ENCODE measurements at regions not wholly inside any gene's neighbourhood (a gene's known extent, or its start where the extent isn't known, plus 50 kb on each side); places are given as distances from the start of the nearest gene placed in this dataset.

- no peak overlapping the region for H3K4me3 ChIP-seq (ENCODE audit: low read depth, low read length)
These were observed 59.4 kb upstream of the DUSP10 start for GRCh38 chr1:221801251-221801661.

- no peak overlapping the region for H3K4me3 ChIP-seq (ENCODE audit: low read depth, low read length)
These were observed 58.9 kb upstream of the DUSP10 start for GRCh38 chr1:221800831-221801230.

GRCh38 chr1:221797506-221797905 lies 55.6 kb upstream of the DUSP10 start:
- no peak overlapping the region for H3K4me3 ChIP-seq (ENCODE audit: low read depth, low read length)

GRCh38 chr1:221796700-221797099 lies 54.8 kb upstream of the DUSP10 start:
- no peak overlapping the region for H3K4me3 ChIP-seq (ENCODE audit: low read depth, low read length)

- H3K4me3 ChIP-seq (ENCODE audit: low read depth, low read length): no peak overlapping the region
These were observed 53.5 kb upstream of the DUSP10 start for GRCh38 chr1:221795380-221795779.

GRCh38 chr1:221794935-221795334 lies 53.0 kb upstream of the DUSP10 start:
- no peak overlapping the region for H3K4me3 ChIP-seq (ENCODE audit: low read depth, low read length)

- no peak overlapping the region for H3K4me3 ChIP-seq (ENCODE audit: low read depth, low read length)
These were observed 52.3 kb upstream of the DUSP10 start for GRCh38 chr1:221794079-221794670.

- no peak overlapping the region for H3K4me3 ChIP-seq (ENCODE audit: low read depth, low read length)
These were observed 51.7 kb upstream of the DUSP10 start for GRCh38 chr1:221793439-221794078.

- no peak overlapping the region for H3K4me3 ChIP-seq (ENCODE audit: low read depth, low read length)
These were observed 50.0 kb upstream of the DUSP10 start for GRCh38 chr1:221791846-221792245.

Measured in iPS-11a (cell line).